ENCODE measurements at regions not wholly inside any gene's neighbourhood (a gene's known extent, or its start where the extent isn't known, plus 50 kb on each side); places are given as distances from the start of the nearest gene placed in this dataset.
A peak's percentile ranks its signal among the peaks of the same experiment; 100 is the strongest.

DNA sequence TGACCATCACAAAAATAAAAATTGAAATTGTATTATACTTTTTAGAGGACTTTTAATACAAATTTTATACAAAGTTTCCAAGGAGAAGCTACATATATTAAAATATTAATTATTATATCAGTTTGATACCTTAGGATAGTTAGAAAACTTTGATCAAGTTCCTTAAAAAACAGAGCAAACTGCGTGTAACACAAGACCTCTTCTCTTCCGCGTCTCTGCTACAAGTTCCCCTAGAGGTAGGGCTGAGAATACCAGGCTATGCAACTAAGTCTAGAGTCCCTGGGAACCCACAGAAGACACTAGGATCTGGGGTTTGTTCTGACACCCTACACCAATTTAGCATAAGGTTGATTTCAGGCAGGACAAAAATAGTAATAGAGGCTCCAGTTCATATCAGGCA is 319.0 kb downstream of the FOXG1 start:
- Mint-ChIP-seq H3K27ac (no peak overlapping the region), H3K36me3 (ENCODE audit: low read depth) (no peaks in the 10 kb centered on the region), H3K9me3 (no peaks in the 10 kb centered on the region), H3K27me3 (ENCODE audit: low read depth) (no peaks in the 10 kb centered on the region), H3K4me3 (no peak overlapping the region), H3K4me1 (no peaks in the 10 kb centered on the region)
- peak; percentile 28 to 53 (median 29) for TF ChIP-seq CTCF (IDR thresholded peaks at IDR 0.05; ENCODE audit: unreplicated experiment in 3 of 3)

DNA sequence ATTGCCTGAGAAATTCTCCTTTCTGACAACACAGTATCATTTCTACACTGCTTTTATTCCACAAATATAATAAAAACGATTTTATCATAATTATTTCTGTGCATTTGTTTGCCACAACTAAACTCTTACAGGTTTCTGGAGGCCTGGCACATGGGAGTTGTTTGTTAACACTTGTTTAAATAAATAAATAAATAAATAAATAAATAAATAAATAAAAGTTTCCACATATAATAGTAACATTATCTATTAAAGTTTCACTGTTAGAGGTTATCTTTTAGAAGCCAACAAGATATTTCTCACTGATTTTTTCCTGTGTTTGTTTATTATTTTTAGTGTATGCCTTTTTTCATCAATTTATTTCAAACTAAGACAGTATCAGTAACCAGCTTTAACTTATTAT is 323.3 kb downstream of the FOXG1 start:
- H3K4me1 Mint-ChIP-seq, result peaks cover 4% of the 10 kb centered on the region
- no peak overlapping the region for H3K27ac Mint-ChIP-seq
- no peaks in the 10 kb centered on the region for H3K27me3 Mint-ChIP-seq (ENCODE audit: low read depth)
- TF ChIP-seq CTCF (IDR thresholded peaks at IDR 0.05; ENCODE audit: unreplicated experiment in 3 of 3), result no peak
- H3K36me3 Mint-ChIP-seq (ENCODE audit: low read depth), result no peaks in the 10 kb centered on the region
- no peaks in the 10 kb centered on the region for H3K9me3 Mint-ChIP-seq
- H3K4me3 Mint-ChIP-seq, result no peak overlapping the region

DNA sequence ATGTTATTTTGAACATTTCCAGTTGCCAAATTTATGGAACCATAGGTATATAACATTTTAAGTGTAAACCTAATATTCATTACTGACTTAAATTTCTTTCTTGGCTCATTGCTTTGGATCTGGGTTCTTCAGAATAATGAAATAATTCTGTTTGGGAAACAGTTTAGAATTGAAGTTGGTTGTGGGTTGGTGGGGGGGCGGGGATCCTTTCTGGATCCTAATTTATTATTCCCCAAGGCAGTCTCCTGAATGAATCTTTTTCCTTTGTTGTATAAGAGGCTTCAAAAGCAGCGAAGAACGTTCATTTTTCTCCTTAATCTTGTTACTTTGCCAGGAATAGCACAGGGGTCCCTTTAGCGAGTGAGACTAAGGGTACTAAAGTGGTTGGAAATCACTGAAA is 325.5 kb downstream of the FOXG1 start:
- Mint-ChIP-seq H3K4me1 (peaks cover 4% of the 10 kb centered on the region), H3K4me3 (no peak overlapping the region), H3K27me3 (ENCODE audit: low read depth) (no peaks in the 10 kb centered on the region), H3K27ac (no peak overlapping the region), H3K36me3 (ENCODE audit: low read depth) (no peaks in the 10 kb centered on the region), H3K9me3 (no peaks in the 10 kb centered on the region)
- no peak for TF ChIP-seq CTCF (IDR thresholded peaks at IDR 0.05; ENCODE audit: unreplicated experiment in 3 of 3)

GRCh38 chr14:29097476-29097875 is 330.9 kb downstream of the FOXG1 start:
- no peaks in the 10 kb centered on the region for H3K36me3 Mint-ChIP-seq (ENCODE audit: low read depth)
- H3K27me3 Mint-ChIP-seq (ENCODE audit: low read depth), result no peaks in the 10 kb centered on the region
- H3K4me3 Mint-ChIP-seq, result no peak overlapping the region
- no peak overlapping the region for H3K27ac Mint-ChIP-seq
- no peak for TF ChIP-seq CTCF (IDR thresholded peaks at IDR 0.05; ENCODE audit: unreplicated experiment in 3 of 3)
- no peaks in the 10 kb centered on the region for H3K9me3 Mint-ChIP-seq
- H3K4me1 Mint-ChIP-seq, result no peaks in the 10 kb centered on the region

DNA sequence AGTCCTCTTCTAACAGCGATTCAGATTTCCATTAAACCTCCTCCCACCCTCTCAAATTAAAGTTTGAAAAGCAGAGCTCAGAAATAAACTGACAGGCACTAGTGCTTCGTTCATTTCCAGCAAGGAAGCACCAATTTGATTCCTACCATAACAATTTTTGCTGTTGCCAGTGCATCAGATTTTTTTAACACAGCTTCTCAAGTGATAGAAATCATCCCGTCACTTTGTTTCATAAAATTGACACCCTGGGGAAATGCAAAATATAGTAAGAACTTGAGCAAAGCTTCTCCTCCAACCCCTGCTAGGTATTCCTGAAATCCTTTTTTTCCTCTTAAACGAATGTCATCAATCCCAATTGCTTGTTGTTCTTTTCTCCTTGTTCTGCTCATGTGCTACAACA is 332.1 kb downstream of the FOXG1 start:
- Mint-ChIP-seq H3K27me3 (ENCODE audit: low read depth) (no peaks in the 10 kb centered on the region), H3K4me1 (no peaks in the 10 kb centered on the region), H3K9me3 (no peaks in the 10 kb centered on the region), H3K4me3 (no peak overlapping the region), H3K36me3 (ENCODE audit: low read depth) (no peaks in the 10 kb centered on the region), H3K27ac (no peak overlapping the region)
- no peak for TF ChIP-seq CTCF (IDR thresholded peaks at IDR 0.05; ENCODE audit: unreplicated experiment in 3 of 3)

DNA sequence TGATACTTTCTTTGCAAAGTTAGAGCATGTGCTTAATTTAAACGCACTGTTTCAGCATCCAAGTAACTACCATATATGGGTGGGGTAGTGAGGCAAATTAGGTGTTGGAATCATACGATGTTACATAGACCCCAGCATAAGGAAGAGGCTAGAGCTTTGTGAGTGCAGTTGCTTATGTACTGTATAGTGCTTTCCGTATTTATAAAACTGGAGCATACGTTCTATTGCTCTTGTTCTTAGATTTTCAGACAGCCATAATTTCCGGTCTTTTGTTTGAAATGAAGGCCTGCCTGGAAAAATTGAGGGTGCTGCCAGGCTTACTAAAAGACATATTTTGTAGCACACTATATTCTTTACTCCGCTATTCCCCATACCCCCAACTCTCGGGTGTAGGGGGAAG is 335.7 kb downstream of the FOXG1 start:
- no peaks in the 10 kb centered on the region for H3K9me3 Mint-ChIP-seq

More for the DNA sequence above, 335.7 kb downstream of the FOXG1 start:
- Mint-ChIP-seq H3K27ac (no peak overlapping the region), H3K4me3 (no peak overlapping the region), H3K36me3 (ENCODE audit: low read depth) (no peaks in the 10 kb centered on the region), H3K27me3 (ENCODE audit: low read depth) (no peaks in the 10 kb centered on the region), H3K4me1 (no peaks in the 10 kb centered on the region)
- no peak for TF ChIP-seq CTCF (IDR thresholded peaks at IDR 0.05; ENCODE audit: unreplicated experiment in 3 of 3)

Data from nephron (organoid).